ENCODE measurements at regions not wholly inside any gene's neighbourhood (a gene's known extent, or its start where the extent isn't known, plus 50 kb on each side); places are given as distances from the start of the nearest gene placed in this dataset.

GRCh38 chr1:3975903-3976630 is 76.0 kb upstream of the C1orf174 start:
- no peaks in the 10 kb centered on the region for H3K36me3 ChIP-seq (replicated peaks; ENCODE audit: low read depth, low read length)
- H3K4me2 ChIP-seq (ENCODE audit: low read length), result no peak overlapping the region
- H3K9me3 ChIP-seq (ENCODE audit: insufficient read depth, low read length), result no peaks in the 10 kb centered on the region
- no peaks in the 10 kb centered on the region for H4K20me1 ChIP-seq (ENCODE audit: insufficient read depth, low read length)
- H3K79me2 ChIP-seq (ENCODE audit: low read length), result no peaks in the 10 kb centered on the region
- H3K27me3 ChIP-seq (ENCODE audit: low read depth, low read length), result no peaks in the 10 kb centered on the region
- no peak overlapping the region for H3K27ac ChIP-seq (ENCODE audit: low read length)
- no peak overlapping the region for H2AFZ ChIP-seq (ENCODE audit: low read depth, low read length)
- H3K4me1 ChIP-seq (ENCODE audit: low read length), result no peaks in the 10 kb centered on the region
- no peak for TF ChIP-seq EZH2phosphoT487 (IDR thresholded peaks at IDR 0.05; ENCODE audit: low read depth)
- TF ChIP-seq CTCF (IDR thresholded peaks at IDR 0.05; ENCODE audit: low read depth, low read length), result no peak
- no peak overlapping the region for H3K9ac ChIP-seq (ENCODE audit: low read length)
- no peak overlapping the region for H3K4me3 ChIP-seq (ENCODE audit: low read length)

GRCh38 chr1:3976821-3977220 is 76.7 kb upstream of the C1orf174 start:
- H3K27me3 ChIP-seq (ENCODE audit: low read depth, low read length), result no peaks in the 10 kb centered on the region
- H4K20me1 ChIP-seq (ENCODE audit: insufficient read depth, low read length), result no peaks in the 10 kb centered on the region
- H3K36me3 ChIP-seq (replicated peaks; ENCODE audit: low read depth, low read length), result no peaks in the 10 kb centered on the region
- H3K4me3 ChIP-seq (ENCODE audit: low read length), result no peak overlapping the region
- H3K79me2 ChIP-seq (ENCODE audit: low read length), result no peaks in the 10 kb centered on the region
- no peaks in the 10 kb centered on the region for H3K4me1 ChIP-seq (ENCODE audit: low read length)
- H3K4me2 ChIP-seq (ENCODE audit: low read length), result no peak overlapping the region
- TF ChIP-seq CTCF (IDR thresholded peaks at IDR 0.05; ENCODE audit: low read depth, low read length) (no peak), EZH2phosphoT487 (IDR thresholded peaks at IDR 0.05; ENCODE audit: low read depth) (no peak)
- no peaks in the 10 kb centered on the region for H3K9me3 ChIP-seq (ENCODE audit: insufficient read depth, low read length)
- H3K27ac ChIP-seq (ENCODE audit: low read length), result no peak overlapping the region
- H2AFZ ChIP-seq (ENCODE audit: low read depth, low read length), result no peak overlapping the region
- no peak overlapping the region for H3K9ac ChIP-seq (ENCODE audit: low read length)

GRCh38 chr1:3978196-3978989 is 78.3 kb upstream of the C1orf174 start:
- Histone ChIP-seq H3K9me3 (ENCODE audit: insufficient read depth, low read length) (no peaks in the 10 kb centered on the region), H2AFZ (ENCODE audit: low read depth, low read length) (no peak overlapping the region), H3K4me1 (ENCODE audit: low read length) (no peaks in the 10 kb centered on the region), H3K9ac (ENCODE audit: low read length) (no peak overlapping the region), H3K4me3 (ENCODE audit: low read length) (no peak overlapping the region), H3K27me3 (ENCODE audit: low read depth, low read length) (no peaks in the 10 kb centered on the region), H4K20me1 (ENCODE audit: insufficient read depth, low read length) (no peaks in the 10 kb centered on the region), H3K36me3 (replicated peaks; ENCODE audit: low read depth, low read length) (no peaks in the 10 kb centered on the region), H3K4me2 (ENCODE audit: low read length) (no peak overlapping the region), H3K79me2 (ENCODE audit: low read length) (no peaks in the 10 kb centered on the region), H3K27ac (ENCODE audit: low read length) (no peak overlapping the region)
- TF ChIP-seq EZH2phosphoT487 (IDR thresholded peaks at IDR 0.05; ENCODE audit: low read depth), result no peak
- no peak for TF ChIP-seq CTCF (IDR thresholded peaks at IDR 0.05; ENCODE audit: low read depth, low read length)

- H2AFZ ChIP-seq (ENCODE audit: low read depth, low read length), result no peak overlapping the region
- H3K9ac ChIP-seq (ENCODE audit: low read length), result no peak overlapping the region
- no peak overlapping the region for H3K4me3 ChIP-seq (ENCODE audit: low read length)
- H3K9me3 ChIP-seq (ENCODE audit: insufficient read depth, low read length), result no peaks in the 10 kb centered on the region
- no peaks in the 10 kb centered on the region for H3K36me3 ChIP-seq (replicated peaks; ENCODE audit: low read depth, low read length)
- no peak for TF ChIP-seq CTCF (IDR thresholded peaks at IDR 0.05; ENCODE audit: low read depth, low read length)
- no peak for TF ChIP-seq EZH2phosphoT487 (IDR thresholded peaks at IDR 0.05; ENCODE audit: low read depth)
- H3K79me2 ChIP-seq (ENCODE audit: low read length), result no peaks in the 10 kb centered on the region
- H3K4me2 ChIP-seq (ENCODE audit: low read length), result no peak overlapping the region
- no peak overlapping the region for H3K27ac ChIP-seq (ENCODE audit: low read length)
- H3K4me1 ChIP-seq (ENCODE audit: low read length), result no peaks in the 10 kb centered on the region
- H3K27me3 ChIP-seq (ENCODE audit: low read depth, low read length), result no peaks in the 10 kb centered on the region
- no peaks in the 10 kb centered on the region for H4K20me1 ChIP-seq (ENCODE audit: insufficient read depth, low read length)
Measured at GRCh38 chr1:3978990-3979325, 78.9 kb upstream of the C1orf174 start.
